NCI-H748 treated with DMSO at 0.1 percent for 48 hours (cell line): ENCODE measurements at regions not wholly inside any gene's neighbourhood (a gene's known extent, or its start where the extent isn't known, plus 50 kb on each side); places are given as distances from the start of the nearest gene placed in this dataset.

Experiments
- DNase-seq: peaks from one replicate; lab custom pipeline; 2025; lab: John Stamatoyannopoulos, UW

DNA sequence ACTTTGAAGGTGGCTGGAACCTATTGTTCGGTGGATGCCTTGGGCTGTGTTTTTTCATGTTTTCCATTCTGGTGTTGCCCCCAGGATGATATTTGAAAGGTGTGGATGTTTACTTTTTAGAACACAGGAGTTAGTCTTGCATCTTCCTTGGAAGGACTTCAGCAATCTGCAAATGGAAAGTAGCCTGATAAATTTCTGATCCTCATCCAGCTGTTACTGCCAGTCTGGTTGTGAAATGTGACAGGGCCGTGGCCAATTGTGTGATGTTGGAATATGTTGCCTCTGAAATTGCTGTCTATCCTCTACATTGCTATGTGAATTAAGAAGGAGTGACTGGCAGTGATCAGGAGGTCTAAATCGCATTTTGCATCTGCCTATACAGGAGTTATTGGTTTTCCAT lies 382.5 kb upstream of the C2CD4B start:
- no peak for DNase-seq

DNA sequence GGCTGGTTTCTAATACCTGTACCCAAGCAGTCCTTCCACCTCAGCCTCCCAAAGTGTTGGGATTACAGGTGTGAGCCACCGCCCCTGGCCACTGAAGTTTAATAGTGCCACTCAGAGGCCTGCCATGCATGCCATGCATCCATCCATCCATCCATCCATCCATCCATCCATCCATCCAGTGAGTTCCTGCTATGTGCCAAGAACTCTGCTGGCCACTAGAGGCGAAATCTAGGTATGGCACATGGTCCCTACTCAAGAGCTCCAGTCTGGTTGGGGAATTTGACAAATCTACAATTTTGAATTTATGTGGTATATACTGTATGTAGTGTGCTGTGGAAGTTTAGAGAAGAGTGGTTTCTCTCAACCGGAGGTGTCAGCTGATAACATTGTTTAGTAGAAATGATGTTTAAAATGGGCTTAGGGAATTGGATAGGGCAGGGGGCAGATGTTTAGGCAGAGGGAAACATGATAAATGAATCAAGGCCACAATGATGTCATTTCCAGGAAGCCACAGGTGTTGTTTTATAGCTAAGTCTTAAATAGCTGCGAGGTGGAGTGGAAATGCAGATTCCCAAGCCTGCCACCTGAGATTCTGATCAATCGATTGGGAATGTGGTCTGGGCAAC lies 384.4 kb upstream of the C2CD4B start:
- DNase-seq = no peak

DNA sequence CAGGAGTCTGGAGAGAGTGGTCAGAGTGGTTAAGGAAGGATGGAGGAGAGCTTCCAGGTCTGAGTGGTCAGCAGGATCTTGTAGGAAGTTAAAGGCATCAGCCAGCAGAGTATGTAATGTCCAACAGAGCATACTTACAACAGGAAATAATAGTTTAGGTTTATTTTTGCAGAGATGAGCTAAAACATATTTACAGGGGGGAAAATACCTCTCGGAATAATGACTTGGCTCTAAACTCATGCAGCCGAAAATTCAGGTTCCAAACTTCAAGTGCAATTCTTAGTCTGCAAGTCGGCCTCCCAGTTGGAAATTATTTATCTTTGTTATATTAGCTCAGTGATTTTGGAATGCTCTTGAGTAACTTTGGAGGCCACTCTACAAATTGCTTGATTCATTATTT lies 385.0 kb upstream of the C2CD4B start:
- no peak for DNase-seq

DNA sequence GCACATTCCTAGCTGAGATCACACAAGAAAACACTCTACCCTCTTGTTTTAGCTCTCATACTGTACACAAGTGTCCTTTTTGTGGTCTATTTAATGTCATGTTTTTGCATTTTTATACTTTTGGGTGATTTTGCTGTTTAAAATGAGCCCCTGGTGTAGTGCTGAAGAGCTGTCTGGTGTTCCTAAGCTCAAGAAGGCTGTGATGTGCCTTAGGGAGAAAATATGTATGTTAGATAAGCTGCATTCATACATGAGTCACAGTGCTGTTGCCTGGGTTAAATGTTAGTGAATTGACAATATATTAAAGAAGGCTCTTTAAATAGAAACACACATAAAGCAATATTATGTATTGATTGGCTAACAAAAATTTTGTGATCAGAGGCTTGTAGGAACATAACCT lies 387.4 kb upstream of the C2CD4B start:
- no peak for DNase-seq

DNA sequence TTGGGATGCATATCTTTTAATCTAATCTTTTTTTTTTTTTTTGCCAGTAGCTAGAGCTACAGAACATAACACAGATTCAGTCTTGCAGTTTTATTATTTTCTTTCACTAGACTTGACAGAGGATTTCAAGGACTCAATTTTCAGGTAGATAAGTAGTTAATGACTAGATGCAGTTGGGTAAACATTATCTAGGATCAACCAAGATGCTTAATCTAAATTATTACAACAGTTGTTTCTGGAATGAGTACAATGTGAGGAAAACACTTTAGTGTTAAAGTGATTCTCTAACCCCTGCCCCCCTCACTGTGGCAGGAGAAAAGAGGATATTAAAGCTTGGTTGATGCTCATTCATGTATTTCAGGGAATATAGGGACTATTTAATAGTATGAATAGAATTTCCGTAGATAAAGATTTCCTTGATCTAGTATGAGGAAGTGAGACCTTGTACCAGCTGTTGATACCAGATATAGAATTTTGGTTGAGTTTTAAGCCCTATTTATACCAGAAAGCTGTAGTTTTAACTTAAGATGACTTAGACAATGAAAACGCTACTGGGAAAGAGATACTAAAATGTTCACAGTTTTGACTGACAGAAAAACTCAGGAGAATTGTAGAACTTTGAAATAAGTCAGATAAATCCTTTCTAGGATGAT lies 389.0 kb upstream of the C2CD4B start:
- DNase-seq = no peak

DNA sequence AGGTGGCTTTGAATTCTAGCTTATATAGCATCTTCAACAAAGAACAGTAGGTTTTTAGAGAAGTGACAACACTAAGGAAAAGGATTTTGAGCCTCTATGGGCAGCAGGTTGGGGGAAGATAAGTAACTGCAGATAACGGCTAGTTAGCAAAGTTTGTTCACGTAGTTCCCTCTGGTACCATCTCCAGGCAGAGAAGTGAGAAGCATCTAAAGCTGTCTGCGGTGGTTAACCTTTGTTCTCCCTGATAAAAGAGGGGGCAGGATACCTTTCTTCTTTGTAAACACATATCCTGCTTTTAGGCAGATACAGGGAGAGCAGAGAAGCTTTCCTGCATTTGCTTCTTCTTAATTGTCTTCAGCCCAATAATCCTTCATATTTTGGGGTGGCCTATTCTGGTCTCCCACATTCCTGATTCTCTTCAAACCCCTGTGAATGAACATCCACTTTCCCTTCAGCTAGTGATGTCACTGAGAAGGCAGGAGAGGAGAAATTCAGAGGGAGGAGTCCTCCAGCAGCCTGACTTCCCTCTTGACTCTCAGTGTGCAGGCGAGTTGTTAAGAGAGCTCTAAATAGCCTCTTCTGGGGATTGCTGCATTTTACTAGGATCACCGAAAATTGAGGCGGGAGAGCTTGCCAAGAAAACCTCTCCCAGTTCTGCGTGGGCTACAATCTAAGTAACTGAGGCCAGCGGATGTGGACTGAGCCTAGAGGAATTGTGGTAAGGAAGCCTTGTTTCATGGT lies 393.7 kb upstream of the C2CD4B start:
- no peak for DNase-seq

DNA sequence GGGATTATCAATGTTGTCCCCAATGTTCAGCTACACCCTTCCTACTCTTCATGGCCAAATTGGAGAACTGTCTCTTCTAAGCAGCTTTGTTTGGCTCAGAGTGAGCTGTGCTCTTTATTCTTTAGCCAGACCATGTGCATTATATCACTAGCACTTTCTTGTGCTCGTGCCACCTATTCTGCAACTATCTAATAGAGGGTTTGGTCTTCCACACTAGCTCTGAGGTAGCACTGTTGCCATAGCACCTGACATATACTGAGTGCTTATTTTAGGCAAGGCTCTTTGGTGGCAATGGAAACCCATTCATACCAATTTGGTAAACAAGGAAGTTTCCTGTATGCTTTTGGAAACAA lies 394.3 kb upstream of the C2CD4B start:
- no peak for DNase-seq

DNA sequence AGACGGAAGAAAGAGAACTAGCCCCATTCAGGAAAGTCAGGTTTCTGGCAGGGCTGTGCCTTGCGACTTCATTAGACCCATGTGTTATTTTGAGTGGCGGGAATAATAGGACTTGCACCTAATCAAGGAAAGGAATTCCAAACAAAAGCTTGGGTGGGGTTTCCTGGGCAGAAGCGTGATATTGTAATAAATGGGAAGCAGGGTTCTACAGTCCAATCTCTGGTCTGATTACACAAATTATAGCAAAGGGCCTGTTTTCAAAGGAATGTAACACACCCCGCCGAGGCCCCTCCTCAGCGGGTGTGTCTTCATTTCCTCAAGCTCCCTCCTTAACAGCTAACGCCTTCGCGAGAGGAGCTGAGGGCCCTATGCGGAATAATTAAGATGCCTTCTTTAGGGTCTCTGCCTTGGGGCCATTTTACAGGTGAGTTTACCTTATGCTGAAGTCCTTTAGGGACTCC lies 396.0 kb upstream of the C2CD4B start:
- DNase-seq = peak; percentile 45

DNA sequence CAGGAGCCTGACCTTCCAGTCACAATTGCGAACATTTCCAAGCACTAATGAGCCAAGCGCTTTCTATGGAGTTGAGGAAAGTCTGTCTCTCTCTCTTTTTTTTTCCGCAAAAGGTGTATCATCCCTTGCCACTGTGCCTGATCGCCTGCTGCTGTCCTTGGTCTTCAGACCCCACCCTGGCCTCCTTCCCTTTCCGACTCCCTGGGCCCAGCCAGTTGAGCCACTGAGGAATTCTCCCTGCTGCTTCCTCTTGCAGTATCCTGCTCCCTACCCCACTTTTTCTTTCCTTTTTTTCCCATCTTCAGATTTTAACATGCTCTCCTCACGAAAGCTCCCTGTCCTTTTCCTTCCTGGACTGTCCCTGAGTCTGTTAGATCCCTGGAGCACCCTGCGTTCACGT lies 396.5 kb upstream of the C2CD4B start:
- no peak for DNase-seq

DNA sequence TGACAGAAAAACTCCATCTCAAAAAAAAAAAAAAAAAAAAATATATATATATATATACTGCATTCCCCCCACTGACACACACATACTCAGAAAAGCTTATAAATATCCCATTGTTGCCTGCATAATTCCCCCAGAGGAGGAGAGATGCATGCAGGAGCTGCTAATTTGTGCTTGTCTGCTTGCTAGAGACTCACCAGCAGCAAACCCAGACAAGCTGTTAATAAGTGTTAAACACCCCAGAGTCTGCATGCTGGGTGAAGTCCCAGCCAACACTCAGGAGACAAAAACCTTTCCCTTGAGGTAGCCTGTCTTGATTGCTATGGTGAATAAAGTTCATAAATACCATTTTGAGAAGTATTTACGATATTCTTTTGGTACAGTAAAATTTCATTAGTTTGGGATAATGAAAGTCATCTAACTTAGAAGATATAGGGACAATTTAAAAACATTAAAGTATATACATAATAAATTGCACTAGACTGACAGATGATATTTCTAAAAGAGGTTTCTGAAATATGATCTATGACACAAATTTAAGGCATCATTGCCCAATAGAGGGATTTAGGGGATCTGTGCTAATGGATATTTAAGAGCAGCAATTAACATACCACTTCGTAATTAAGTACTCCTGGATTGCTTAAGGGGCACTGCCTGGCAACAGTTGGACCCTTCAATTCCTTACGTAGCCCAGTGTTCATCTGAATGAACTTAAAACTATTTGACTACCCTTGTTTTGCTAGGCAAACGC lies 400.0 kb upstream of the C2CD4B start:
- no peak for DNase-seq

DNA sequence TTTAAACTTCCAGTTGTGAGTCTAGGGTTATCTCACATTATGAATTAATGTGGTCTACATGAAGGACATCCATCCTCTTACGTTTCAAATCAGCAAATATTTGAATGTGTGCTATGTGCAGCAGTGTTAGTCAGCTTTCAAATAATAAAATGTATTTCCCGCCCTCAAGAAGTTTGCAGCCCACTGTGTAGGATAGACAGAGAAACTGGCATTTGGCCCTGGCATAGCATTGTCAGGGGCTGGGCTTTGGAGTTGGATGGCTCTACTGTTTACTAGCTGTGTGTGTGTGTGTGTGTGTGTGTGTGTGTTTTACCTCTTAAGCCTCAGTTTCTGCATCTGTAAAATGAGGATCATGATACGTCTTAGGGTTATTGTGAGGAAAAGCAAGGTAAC lies 400.5 kb upstream of the C2CD4B start:
- no peak for DNase-seq

DNA sequence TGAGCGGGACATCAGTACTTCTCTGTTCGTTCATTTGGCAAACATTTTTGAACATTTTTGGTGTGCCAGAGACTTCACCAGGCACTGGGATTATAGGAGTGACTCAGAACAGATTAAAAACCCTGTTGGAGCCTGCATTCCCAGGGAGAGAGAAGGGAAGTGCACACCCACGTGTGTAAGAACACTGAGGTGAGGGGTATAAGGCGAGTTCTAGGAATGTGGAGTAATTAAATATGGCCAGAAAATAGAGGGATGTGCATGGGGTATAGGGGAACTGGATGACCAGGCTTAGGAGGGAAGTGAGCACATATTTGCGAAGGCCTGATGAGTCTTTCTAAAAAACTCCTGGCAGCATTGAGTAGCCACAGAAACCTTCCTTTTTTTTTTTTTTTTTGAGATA lies 401.2 kb upstream of the C2CD4B start:
- DNase-seq = no peak

DNA sequence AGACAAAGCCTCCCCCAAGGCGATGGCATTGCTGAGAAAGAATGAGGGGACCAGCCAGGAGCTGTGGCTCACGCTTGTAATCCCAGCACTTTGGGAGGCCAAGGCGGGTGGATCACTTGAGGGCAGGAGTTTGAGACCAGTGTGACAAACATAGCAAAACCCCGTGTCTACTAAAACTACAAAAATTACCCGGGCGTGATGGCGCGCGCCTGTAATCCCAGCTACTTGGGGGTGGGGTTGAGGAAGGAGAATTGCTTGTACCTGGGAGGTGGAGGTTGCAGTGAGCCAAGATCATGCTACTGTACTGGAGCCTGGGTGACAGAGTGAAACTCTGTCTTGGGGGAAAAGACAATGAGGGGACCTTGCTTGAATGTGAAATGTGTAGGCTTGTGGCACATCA lies 402.4 kb upstream of the C2CD4B start:
- DNase-seq = no peak

DNA sequence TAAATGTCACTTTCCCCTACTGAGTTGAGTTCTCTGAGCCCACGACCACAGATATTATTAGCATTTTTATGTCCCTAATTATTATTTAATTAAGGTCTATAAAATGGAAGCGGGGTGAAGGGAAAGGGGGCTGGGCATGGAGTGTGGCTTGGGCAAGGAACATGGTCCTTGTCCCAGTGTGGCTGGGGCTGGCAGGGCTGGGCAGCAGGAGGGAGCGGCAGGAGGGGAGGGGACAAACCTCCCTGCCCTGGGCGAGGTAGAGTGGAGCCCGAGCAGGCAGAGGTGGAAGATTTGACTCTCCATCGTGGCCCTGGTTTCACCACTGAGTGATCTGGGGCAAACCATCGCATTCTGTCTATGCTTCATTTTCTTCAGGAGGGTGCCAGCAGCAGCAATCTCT lies 402.9 kb upstream of the C2CD4B start:
- no peak for DNase-seq

DNA sequence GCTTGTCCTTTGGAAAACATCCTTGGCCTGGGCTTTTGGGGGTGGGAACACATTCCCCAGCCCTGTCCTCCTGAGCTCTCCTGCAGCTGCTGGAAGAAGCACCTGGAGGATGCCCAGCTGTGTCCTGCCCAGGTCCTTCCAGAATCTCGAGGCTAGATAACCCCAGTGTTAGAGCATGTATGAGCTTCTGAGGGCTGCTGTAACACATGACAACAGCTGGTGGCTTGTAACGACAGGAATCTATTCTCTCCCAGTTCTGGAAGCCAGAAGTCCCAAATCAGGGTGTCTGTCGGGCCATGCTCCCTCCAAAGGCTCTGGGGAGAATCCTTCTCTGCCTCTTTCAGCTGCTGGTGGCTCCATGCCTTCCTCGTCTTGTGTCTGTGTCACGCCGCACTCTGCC lies 403.6 kb upstream of the C2CD4B start:
- DNase-seq = no peak

DNA sequence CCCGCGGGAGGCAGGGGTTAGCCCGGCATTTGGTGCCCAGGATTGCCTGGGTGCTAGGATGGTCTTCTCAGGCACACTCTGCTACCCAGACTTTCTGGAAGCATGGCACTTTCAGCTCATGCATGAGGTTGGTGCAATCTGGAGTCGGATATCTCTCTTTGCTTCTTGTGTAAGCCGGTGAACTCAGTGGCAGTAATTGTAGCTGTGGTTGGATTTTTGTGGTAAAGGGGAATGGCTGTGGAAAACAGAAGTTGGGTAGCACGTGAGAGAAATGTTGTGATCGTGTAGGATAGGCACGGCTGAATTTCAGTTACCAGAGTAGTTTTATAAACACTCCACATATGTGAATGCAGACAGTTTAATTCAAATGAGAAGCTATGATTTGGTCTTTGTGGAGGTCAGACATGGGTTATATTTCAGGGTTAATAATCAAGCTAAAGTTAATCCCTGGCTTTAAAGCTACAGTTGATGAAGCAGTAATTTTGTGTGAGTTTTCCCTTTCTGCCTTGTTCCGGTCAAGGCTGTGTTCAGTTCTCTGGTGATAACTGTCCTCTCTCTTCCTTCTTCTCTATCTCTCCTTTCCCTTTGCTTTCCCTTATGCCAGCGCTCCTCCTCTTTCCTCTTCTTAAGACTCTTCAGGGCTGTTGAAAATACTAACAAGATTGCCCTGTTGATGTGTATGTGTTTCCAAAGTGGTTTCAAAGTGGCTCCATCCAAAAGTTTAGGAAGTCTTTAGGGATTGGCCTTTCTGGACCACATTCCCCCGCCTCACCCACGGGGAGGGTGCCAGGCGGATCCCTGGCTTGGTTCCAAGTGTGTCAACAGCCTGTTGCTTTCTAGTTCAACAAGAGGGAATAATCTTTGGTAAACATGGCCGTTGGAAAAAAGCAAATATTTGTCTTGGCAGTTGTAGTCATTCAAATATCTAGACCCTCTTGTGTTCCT lies 404.6 kb upstream of the C2CD4B start:
- DNase-seq = peak; percentile 87

DNA sequence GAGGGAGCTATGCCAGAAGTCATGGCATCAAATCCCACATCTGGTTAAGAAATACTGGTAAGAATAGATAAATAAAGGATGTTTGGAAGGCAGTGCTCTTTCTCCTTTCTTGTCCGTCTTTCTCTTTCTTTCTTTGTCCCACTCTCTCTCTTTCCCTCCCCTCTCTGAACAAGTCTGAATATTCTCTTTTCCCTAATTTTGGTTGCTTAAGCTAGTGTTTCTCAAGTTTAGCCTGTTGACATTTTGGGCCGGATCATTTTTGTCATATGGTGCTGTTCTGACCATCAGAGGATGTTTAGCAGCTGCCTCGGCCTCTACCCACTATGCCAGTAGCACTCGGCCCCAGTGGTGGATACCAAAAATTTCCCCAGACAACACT lies 405.3 kb upstream of the C2CD4B start:
- DNase-seq = no peak

DNA sequence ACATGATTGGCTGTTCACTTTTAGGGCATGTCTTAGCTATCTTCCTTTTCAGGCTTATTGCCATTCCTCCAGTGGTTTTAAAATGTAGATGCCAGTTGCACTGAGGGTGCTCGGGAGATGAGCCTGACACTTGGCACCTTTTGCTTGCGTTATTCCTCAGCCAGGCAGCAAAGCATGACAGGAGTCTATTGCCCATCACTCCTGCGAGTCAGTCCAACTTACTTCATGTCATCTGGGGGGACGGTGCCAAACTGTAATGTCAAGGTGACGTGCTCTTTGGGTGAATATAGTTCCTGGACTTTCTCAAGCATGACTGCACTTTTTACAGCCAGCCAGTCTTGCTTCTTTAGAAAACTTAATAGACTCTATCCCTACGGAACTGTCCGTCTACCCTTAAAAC lies 406.0 kb upstream of the C2CD4B start:
- DNase-seq = no peak

DNA sequence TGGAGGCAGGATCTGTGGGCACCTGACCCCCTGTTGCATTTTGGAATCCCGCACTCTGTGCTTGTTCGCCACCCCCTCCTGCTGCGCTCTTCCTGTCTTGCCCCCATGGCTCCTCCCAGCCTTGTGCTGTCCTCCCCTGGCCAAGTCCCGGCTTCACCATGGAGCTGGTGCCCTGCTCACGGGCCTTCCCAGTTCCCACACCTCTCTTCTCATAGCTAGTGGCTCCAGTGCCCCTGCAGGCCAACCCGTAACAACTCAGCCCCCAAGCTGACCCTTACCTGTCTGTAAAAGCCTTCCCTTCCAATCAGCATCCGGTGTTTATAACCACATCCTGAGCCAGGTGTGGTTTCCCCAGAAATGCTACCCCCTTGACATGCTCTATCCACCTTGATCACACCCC lies 407.7 kb upstream of the C2CD4B start:
- DNase-seq = no peak

DNA sequence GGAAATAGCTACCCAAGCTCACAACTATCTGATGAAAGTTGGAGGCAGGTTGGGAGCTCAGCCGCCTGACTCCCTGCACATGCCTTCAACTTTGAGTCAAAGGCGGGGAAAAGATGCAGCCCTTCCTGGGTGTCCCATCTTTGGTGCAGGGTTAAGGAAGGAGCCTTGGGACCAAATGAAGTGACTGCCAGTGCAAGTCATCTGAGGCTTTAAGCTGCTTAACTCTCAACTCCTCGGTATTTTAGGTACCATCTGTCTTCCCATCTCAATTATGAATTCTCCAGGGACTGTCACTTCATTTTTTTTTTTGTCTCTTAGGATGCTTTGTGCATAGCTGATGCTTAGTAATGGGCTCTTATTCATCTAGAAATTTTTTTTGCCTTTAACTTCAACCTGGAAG lies 408.8 kb upstream of the C2CD4B start:
- DNase-seq = no peak

DNA sequence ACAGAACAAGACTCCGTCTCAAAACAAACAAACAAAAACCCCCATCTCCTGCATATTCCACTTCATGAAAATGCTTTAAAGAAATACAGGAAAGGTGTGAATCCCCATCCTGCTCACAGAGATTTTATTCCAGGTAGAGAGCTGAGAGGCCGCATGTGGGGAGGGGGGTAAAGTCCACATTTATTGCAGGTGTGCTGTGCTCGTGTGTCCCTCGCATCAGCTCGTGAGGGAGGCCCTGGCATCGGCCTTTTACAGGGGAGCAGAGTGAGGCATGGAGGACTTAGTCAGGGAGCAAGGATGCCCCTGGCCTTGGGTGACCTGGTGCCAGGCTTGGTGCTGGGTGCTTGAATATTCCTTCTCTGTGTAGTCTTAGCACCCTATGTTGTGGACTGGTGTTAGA lies 413.5 kb upstream of the C2CD4B start:
- DNase-seq = no peak

DNA sequence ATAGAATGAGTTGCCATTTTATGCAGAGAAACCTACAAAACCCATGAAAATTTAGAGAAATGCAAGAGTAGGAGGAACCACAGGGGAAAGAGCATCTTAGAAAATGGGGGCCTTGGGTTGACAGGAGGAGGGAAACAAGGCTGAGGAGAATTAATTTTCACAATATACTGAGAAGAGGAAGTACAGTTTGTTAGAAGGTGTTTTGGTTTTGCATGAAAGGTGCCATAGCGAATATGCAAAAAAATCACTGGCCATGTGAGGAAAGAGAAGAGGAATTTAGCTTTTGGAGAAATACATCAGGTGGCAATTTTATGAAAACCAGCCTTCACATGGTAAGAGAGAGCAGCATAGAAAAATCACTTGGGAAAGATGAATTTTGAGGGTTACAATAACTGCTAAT lies 413.9 kb upstream of the C2CD4B start:
- DNase-seq = no peak
